GM21717 (cell line): ENCODE measurements at regions not wholly inside any gene's neighbourhood (a gene's known extent, or its start where the extent isn't known, plus 50 kb on each side); places are given as distances from the start of the nearest gene placed in this dataset.
"Not testable (repeated sequence)": the region's sequence is repeated elsewhere in the genome, so short reads cannot be mapped to it uniquely, and the experiment has no call there.

Experiments used
- ATAC-seq: cut with Tn5 transposase; IDR thresholded peaks from one replicate; pipeline ENCODE4 v1.9.1; 2021; ENCODE audit warnings: mild to moderate bottlenecking, moderate library complexity; ENCODE audit not compliant: unreplicated experiment

DNA sequence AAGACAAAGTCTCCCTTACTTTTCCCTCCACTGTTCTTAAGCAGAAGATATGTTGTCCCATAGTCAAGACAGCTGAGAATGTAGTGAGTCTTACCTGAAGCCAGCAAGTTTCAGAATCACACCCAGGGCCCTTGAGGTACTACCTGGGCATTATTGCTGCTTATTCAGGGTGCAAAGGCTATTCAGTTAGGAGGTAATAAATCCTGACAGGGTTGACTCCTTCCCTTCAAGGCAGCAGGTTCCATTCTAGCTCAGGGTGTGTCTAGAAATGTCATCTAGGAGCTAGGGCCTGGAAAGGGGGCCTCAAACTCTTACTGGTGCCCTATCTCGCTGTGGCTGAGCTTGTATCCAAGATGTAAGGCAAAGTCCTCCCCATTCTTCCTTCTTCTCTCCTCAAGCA lies 259.0 kb downstream of the FAT4 start:
- no peak for ATAC-seq

DNA sequence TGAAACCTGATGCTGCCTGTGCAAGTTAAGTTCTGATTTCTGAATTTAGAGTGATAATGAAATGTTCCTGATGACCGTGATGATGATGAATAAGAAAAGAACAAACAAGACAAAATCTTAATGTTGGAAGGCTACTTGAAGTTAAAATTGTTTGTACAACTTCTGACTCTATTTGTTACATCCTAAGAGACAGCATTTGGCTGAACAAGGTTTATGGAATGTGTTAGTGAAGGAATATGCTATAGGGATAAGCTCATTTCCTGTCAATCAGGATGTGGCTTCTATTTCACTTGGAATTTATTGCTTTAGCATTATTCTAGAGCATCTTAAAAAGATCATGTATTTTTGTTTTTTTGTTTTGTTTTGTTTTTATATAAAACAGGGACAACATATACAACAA lies 267.5 kb downstream of the FAT4 start:
- ATAC-seq = no peak

DNA sequence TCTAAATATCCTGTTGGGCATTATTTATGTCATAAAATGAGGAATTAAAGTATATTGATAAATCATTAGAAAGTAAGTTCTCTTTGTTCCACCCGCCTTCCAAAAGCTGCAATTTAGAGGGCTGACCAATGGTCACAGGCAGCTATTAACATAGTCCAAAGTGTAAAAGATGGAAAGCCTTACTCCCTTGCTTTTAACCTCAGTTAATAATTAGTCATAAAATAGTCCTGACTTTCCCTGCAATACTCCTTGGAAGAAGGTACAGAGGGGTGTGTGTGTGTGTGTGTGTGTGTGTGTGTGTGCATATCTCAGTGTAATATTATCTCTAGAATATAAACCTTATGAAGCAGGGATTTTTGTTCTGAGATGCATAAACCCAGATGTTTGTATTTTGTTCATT lies 275.4 kb downstream of the FAT4 start:
- no peak for ATAC-seq

DNA sequence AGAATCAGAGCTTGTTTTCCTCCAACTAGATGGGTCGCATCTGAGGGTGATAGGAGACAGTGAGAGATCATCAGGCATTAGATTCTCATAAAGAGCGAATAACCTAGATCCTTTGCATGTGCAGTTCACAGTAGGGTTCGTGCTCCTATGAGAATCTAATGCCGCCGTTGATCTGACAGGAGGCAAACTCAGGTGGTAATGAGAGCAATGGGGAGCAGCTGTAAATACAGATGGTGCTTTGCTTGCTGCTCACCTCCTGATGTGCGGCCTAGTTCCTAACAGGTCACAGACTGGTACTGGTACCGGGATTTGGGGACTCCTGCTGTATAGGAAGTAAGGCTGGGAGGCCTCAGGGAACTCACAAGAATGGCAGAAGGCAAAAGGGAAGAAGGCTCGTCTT lies 276.5 kb downstream of the FAT4 start:
- no peak for ATAC-seq

DNA sequence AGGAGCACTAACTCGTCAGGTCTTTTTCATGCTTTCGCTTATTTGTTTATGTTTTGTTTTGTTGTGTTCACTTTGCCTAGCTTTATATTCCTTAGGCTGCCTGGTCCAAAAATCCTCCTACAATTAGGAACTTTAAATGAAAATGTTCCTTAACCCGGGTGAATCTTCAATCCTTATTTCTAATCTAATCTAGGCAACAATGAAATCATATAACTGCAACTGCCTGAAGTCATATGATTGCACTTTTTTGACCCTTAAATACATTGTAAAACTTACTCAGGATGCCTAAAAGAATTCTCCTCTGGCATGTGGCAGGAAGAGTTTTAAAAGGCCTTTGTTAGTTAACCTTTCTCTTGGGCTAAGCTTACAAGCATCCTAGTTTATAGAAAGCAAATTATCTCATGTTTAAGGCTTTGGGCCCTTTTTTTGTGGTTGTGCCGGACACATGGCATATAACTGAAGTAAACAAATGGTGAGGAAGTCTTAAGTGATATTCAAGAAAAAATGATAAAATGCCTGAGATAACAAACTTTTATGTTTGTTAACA lies 279.4 kb downstream of the FAT4 start:
- no peak for ATAC-seq

DNA sequence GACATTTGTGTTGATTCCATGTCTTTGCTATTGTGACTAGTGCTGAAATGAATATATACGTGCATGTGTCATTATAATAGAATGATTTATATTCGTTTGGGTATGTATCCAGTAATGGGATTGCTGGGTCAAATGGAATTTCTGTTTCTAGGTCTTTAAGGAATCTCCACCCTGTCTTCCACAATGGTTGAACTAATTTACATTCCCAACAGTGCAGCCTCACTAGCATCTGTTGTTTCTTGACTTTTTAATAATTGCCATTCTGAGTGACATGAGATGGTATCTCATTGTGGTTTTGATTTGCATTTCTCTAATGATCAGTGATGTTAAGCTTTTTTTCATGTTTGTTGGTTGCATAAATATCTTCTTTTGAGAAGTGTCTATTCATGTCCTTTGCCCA lies 291.2 kb downstream of the FAT4 start:
- not testable (repeated sequence) for ATAC-seq

DNA sequence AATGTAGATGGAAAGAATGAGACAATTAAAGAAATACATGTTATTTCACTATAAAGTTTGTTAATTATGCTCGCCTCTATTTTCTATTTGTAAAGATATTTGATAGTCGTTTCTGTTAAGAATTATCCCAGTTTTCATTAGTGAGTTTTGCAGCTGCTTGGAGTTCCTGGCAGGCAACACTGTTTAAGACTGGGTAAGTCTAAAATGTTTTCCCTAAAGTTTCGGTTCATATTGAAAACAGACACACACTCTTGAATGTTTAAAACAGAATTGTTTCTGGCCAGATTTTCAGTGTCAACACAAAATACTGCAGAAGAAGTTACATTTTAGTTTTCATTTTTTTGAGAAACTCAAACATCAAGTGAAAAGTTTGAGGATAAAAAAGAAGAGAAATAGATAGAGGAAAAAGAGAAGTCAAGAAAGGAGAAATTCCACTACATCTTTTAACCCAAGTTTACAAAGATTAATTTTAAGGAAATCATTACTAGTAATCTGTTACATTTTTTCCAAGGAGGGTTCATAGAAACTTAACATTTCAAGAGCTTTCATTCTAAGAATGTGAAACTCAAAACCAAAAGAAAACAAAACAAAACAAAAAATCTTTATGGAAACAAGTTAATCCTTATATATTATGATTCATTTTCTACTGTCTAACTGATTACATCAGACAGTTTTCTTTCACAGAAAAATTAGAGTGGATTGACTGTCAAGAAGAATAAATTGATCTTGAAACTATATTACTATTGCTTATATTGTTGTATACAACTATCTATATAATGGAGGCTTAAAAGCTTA lies 305.5 kb downstream of the FAT4 start:
- no peak for ATAC-seq

DNA sequence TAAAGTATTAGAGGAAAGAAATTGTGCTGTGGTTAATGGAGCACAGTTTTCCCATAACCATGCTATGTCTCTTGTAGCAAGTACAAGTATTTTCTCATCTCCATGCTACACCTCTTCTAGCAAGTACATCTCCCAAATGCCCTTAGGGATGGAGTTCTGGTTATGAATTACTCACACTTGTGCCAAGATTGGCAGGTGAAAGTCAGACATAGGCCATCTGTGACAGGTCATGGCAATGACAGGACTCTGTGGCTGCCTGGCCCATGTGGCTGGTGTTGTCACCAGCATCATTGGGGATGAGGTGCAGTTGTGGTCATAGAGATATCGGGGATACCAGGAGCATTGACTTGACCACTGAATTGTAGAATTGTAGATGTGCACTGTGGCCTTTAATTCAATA lies 310.2 kb downstream of the FAT4 start:
- ATAC-seq = no peak

DNA sequence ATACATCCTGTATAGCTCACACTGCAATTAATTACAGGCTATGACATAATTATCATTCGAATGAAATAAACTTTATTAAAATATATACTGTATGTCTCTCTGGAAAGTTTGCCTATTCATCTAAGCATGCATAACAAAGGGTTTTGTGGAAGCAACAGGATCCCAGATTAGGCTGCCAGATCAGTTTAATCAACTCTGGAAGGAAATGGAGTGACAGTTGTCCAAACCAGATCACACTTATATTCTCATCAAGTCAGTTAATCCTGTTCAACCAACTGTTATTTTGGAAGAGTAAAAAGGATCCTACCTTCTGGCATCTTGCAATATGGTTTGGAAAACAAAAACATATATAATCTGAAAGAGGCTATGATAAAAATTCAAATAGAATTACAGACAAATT lies 312.2 kb downstream of the FAT4 start:
- ATAC-seq = no peak

DNA sequence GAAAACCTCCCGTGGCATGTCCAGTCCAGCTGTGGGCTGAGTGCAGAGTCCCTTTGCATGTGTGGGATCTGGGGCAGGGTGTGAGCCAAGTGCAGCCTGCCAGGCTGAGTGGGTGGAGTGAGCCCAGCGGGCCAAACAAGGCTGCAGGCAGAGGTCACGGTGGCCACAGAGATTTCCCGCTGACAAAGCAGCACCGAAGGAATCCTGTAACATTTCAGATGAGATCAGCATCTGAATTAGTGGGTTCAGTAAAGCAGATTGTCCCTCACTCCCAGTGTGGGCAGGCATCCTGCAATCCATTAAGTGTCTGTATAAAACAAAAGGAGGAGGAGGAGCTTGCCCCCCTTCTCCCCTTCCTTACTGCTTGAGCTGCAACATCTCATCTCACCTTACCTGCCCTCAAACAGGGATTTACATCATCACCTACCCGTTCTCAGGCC lies 324.4 kb downstream of the FAT4 start:
- ATAC-seq = no peak

DNA sequence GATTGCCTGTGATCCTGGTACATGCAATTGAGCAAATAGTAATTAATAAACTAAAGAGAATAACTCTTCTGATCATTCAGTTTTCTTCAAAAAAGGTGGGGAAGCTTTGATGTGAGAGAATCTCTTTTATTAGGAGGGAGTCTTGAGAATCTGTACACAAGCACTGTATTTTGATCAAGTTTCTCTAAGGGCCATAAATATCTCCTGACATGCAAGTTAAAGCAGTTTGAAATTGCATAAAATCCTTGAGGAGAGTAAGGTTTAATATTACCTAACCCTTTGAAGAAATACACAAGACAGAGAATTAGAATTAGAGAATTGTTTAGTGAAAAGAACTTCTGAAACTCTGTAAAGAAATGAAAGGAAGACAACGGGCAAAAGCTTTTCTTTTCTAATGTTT lies 326.9 kb downstream of the FAT4 start:
- no peak for ATAC-seq

DNA sequence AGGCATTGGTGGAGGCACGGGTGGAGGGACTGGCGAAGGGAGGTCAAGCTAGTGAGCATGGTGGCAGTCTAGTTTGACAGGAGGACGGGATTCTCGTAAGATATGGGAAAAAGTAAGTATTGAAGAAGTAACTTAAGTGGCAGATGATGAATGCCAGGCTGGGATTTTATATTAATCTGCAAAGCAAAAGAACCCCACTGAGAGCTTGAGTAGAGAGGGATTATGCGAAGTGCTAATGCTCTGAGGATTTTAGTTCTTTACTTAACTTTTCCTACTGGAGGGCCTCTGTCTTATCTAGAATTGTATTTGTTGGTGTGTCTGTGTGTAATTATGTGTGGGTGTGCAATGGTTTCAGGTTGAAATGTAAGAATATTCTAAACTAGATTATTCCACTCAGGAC lies 327.9 kb downstream of the FAT4 start:
- no peak for ATAC-seq

DNA sequence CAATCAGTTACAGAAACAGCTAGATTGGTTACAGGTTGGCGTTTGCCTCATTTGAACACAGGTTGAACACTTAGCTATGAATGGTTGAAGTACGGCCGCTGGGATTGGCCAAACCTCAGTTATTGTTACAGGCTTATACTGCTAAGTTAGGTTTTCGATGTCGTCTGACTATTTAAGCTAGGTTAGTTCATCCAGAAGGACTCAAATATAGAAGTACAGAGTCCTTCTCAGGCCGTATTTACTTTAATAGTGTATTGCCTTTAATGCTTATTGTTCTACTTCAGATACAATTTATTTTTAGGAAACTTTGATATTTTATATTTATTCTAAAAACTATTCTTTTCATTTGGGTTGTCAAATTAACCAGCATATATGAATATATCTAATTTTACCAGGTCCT lies 334.7 kb downstream of the FAT4 start:
- ATAC-seq = no peak

DNA sequence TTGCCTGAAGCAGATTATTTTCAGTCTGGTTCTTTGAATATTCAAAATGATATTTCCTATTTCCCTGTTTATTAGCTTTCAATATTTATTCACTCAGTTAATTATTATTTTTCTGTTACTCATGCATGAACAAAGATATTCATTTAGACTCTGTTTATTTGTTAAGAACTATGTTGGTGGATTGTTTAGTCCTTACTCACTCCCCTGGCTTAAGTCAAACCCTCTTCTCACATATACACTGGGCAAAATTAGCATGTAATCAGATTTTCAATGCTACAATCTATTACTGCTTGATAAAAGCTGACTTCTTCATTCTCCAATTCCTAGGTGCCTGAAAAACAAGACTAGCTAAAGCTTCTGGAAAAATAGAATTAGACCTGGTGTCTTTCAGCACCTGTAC lies 335.8 kb downstream of the FAT4 start:
- no peak for ATAC-seq

DNA sequence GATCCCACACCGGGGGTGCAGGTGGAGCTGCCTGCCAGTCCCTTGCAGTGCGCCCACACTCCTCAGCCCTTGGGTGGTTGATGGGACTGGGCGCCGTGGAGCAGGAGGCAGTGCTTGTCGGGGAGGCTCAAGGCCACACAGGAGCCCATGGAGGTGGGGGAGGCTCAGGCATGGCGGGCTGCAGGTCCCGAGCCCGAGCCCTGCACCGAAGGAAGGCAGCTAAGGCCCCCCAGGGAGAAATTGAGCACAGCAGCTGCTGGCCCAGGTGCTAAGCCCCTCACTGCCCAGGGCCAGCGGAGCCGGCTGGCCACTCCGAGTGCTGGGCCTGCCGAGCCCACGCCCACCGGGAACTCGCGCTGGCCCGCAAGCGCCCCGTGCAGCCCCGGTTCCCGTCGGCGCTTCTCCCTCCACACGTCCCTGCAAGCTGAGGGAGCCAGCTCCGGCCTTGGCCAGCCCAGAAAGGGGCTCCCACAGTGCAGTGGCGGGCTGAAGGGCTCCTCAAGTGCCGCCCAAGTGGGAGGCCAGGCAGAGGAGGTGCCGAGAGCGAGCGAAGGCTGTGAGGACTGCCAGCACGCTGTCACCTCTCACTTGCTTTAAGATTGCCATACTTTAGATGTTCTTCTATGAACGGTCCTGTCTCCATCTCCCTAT lies 337.1 kb downstream of the FAT4 start:
- not testable (repeated sequence) for ATAC-seq

DNA sequence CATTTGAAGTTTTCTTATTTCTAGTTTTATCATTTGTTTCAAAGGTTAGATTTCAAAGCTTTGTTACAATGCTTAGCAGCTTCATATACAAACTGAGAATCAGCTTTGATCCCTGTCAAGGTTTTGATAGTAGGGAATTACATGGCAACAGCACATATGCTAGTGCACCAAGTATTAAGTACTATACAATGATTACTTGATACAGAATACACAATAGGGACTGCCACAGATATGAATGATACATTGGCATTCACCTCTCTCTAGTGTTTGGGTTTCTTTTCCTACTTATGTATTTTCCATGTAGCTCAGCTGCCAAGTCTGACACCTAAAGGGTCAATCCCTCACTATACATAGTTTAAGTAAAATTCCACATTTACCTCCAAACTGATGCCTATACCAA lies 344.0 kb downstream of the FAT4 start:
- ATAC-seq = no peak

DNA sequence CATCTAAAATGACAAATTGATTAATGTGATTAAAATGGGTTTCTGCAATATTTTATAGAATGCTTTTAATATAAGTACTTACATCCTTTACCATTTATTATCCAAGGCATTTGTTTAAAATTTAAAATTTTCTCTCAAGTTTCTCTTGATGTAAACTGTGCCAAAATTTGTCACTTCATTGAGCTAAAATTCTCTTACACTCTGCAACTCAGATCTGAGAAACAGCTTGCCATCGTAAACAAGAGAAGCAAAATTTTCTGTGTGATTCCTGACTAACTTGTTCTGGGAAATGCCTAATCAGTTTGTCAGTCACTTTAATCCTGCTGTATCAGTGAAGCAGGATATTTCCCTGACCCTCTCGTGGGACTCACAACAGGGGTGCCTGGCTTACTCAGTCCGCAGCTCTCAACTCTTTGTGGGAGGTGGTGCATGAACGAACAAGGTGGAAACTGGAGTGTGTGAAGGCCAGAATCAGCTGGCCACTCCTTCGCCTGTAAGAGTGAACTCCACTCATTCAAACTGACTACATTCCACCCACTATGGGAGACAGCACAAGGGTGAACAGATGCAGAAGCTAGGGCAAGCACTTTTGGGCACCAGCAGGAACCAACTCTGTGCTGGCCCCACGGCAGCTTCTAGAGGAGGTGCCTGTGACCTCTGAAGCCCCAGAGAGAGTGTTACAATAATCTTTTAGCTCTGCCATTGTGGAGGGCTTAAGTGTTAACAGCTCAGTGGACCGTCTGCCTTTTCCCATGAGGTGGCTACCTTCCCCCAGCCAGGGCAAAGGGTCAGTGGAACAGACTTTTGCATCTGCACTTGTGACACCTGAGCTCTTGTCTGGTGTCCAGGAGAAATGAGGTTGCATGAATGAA lies 349.4 kb downstream of the FAT4 start:
- no peak for ATAC-seq

DNA sequence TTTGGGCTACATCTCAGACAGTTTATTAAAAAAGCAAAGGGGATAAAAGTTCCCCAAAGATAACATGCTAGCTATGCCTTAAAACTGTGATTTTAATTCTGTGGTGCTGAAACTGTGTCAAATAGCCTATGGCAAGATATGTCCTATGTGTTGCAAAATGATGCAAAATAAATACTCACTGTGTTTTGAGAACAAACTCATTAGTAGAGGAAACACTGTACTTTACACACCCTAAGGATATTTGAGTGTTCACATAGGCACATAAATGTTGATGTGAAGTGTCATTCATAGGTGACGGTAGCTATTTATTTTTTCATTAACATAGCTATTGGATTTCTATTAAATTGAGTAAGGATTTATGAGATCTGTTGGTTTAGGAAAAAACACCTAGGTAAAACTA lies 351.9 kb downstream of the FAT4 start:
- ATAC-seq = no peak

DNA sequence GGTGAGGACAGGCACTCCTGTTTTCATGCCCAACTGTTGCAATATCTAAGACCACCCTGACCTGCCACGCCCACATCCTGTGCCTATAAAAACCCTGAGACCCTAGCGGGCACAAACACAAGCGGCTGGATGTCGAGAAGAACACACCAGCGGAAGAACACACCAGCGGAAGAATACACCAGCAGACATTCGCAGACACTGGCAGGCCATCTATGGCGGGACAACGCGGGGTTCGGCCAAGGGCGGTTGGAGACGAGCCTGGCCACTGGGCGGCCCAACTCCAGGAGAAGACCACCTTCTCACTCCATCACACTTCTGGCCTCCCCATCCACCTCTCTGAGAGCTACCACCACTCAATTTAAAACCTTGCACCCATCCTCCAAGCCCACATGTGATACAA lies 361.4 kb downstream of the FAT4 start:
- ATAC-seq = no peak

DNA sequence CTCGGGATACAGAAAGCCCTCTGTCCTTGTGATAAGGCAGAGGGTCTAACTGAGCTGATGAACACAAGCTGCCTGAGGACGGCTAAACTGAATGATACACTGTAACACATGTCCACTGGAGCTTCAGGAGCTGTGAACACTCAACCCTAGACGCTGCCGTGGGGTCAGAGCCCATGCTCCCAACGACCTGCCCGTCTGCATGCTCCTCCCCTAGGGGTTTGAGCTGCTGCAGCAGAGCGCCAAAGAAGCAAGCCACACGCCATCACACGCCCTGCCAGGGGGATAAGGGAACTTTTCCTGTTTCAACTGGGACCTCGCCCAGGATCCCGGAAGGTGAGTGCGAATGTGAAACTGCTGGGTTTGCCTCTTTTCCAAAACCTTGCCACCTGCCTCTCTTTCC lies 361.8 kb downstream of the FAT4 start:
- ATAC-seq = no peak

DNA sequence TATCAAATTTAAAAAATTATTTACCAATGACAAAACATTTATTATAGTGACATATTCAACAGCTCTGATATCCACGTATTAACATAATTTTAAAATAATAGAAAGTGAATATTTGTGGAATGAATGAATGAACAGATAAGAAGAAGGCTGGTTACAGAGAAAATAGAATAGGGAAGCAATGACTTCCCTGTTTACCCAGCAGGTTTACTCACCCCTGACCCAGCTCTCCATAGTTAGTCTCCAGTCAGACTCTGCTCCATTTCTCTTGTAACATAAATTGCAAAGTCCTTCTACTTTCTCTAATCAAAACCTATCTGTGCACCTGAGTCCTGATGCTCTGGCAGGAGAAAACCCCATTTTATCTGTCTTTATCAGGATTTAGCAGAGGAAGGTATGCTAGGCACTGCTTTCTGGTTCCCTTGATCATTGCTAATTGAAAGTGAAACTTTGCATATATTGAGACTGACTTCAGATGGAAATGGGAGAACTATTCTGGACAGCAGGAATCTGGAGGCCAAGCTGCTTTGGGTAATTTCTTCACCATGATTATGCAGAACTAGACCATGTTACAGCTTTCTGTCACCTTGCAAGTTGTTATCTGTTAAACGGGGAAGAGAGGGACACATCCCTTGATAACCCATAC lies 363.0 kb downstream of the FAT4 start:
- no peak for ATAC-seq
